Hematopoietic multipotent progenitor cell (in vitro differentiated cells): ENCODE measurements at regions not wholly inside any gene's neighbourhood (a gene's known extent, or its start where the extent isn't known, plus 50 kb on each side); places are given as distances from the start of the nearest gene placed in this dataset.
A peak's percentile ranks its signal among the peaks of the same experiment; 100 is the strongest.

Source experiments
- DNase-seq, 3 donors: peaks; one replicate each; pipeline ENCODE4 v3.0.0-alpha.2; 2011 to 2015; ENCODE audit warnings: low read depth in 2 of 3, low spot score in 2 of 3

DNA sequence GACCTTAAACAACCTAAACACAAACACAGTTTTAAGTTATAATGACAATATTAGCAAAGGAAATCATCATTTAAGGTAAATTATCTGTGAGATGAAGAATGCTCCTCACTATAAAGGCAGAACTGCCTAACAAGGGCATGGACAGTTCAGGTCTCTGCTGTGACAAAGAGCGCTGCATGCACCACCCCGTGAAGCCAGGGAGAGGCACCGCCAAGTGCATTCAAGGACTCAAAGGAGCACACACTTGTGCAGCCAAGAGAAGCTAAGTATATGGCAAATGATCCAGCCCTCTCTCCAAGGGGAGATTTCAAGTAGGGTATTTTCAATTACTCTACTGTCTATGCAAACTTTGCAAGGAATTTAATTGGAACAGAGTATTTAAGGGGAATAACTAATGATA, 126.0 kb downstream of the RAP2A start:
- DNase-seq: no peak

DNA sequence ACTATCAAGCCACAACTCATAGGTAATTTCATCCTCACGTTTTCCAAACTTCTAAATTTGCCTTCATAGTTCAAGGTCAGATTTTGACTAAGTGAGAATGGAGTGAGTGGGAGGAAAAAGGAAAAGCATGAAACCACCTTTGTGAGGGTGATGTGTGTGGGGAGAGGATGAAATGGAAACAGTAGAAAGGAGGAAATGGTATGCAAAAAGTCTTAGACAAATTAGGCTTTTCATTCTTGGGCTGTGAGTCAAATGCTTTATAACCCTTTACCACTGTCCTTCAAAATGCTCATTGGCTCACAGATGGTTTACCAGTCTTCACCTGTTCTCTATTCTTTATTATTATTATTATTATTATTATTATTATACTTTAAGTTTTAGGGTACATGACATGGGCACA, 127.2 kb downstream of the RAP2A start:
- no peak for DNase-seq

DNA sequence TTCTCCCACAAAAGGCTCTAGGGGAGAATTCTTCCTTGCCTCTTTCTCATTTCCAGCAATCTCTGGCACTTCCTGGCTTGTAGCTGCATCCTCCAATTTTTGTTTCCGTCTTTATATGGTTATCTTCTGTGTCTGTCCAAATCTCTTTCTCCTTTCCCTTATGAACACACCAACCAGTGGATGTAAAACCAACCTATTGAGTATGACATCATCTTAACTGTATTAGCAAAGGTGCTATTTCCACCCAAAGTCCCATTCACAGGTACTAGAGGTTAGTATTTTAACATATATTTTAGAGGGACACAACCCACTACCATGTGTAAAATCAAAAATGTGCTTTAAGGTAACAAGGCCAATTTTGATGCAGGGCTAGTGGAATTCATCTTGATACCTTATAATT, 129.0 kb downstream of the RAP2A start:
- DNase-seq: no peak

DNA sequence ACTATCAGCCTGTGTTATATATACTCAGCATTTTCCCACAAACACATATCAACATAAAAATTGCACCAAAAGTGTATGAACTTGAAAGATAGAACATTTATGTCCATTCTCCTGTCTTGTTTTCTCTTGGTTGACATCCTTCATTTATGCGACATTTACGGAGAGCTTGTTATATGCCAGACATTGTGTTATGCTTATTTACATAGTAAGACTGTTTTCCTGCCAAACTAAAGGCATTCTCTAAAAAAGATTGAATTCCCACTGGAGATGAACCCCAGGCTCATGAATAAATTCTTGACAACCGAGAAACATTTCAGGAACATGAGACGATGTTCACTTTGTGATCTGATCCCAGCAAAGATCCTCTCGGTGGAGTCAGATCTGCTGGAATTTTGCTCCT, 131.0 kb downstream of the RAP2A start:
- no peak for DNase-seq

DNA sequence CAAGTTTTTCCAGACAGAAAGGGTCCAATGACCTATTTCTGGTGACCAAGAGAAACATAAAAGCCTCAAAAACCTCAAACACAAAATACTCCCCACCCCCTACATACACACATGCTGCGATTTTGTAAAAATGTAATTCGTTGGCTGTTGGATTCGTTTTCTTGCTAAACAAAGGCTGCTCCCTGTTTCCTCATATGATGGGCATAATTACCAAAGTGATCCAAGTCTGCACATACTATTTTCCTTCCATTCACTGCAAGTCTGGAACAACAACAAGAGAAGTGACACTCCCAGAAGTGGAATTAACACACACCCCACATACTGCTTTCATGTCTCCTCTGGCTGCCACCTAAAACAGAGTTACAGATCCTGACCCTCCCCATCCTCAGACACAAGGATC, 131.9 kb downstream of the RAP2A start:
- no peak for DNase-seq

DNA sequence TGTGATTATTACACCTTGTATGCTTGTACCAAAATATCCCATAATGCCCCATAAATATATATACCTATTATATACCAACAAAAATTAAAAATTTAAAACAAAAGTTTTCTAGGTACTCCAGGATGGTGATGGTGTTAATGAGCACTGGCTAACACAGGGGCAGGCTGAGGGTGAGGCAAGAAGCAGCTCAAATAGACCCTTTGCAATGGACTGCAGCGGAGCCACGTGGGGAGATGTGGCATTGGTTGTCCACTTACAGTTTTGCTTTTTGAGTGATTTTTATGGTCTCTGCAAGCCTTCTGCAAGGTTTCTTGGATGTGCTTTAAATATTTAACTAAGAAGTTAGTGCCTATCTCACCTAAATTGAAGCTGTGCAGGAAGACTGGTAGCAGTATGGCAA, 132.9 kb downstream of the RAP2A start:
- DNase-seq: no peak

DNA sequence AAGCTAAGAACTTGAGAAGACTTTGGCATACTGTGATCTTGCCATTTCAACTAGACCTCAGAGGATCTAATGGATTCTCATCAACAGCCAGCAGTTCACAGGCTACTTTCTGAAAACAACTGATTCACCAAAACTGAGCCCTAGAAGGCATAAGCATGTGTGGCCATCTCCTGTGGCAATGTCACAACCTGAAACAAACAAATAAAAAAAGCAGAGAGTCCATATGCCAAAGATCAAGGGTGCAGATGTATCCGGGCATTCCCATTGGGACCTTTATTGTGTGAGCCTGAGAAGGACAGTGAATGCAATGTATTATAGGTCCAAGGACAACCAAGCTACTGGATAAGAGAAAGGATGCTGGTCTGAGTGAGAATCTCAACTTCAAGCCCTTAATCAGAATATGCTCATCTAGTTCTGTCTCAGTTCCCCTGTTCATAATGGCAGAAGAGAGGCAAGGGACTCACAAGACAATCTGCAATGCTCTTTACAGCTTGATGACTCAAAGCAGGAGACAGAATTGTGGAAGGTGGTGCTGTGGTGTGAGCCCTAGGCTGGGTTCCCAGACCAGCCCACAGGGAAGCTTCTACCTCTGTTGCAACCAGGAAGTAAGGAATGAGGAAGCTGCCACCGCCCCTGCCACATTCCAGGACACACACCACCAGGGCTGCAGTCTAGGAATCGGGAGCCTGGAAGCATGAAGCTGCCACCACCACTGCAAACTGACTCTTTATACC, 133.7 kb downstream of the RAP2A start:
- no peak for DNase-seq

DNA sequence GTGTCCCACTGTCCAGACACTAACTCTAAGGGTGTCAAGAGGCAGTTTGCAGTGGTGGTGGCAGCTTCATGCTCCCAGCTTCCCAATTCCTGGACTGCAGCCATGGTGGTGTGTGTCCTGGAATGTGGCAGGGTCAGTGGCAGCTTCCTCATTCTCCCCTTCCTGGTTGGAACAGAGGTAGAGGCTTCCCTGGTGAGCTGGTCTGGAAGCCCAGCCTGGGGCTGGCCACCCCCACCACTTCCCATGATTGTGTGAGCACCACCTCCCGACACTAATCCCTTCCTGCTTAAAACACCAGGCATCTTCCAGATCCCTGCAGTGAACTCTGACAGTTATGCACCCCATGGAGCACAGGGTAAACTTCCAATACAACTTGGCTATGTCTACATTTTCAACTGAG, 134.9 kb downstream of the RAP2A start:
- DNase-seq: no peak

DNA sequence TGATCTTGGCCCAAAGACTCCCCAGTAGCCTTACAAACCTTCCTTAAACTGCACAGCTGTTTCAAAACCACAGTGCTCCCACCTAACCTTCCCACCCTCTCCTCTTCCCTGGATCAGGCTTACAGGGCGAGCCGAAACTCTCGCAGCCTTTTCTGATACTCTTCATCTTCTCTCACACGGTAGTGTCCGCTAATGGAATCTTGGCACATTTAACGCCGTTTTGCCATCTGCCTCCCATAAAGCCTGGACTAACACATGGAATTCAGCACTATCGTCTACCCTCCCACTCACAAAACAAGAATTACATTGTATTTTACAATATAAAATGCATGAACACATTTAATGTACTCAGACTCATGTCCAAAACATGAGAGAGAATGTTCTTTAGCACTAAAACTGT, 135.9 kb downstream of the RAP2A start:
- no peak for DNase-seq

DNA sequence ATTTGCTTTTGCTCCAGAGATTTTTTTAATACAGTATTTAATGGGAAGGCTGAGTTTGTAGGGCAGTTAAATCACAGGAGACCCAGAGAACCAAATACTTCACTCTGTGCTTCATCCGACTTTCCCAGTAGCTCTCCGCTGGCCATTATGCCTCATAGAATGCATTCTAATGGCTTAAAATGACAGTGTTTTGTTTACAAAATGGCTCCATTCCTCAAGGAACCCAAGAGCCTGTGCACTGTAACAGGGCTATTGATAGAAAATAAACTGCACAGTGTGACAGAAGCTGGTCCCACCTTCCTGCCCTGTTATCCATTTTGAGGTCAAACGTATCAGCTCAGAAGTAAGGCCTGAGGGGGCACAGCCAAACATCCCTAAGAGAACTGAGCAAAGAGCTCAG, 136.5 kb downstream of the RAP2A start:
- DNase-seq: no peak

DNA sequence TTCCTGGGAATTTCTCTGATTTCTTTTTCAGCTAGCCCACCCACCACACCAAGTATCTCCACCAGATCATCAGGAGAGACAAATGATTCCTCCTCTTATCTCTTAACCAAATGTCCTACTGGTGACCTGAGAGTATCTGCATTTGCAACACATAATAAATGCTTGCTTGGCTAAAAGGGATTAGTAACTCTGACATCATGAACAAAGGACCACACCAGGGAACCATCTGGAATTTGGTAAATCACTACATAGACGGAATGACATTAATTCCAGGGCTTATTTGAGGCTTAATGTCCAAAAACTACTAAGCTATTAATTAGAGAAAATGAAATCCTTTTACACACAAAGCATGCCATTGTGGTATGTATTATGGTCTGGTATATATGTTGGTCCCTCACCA, 139.0 kb downstream of the RAP2A start:
- DNase-seq: no peak

DNA sequence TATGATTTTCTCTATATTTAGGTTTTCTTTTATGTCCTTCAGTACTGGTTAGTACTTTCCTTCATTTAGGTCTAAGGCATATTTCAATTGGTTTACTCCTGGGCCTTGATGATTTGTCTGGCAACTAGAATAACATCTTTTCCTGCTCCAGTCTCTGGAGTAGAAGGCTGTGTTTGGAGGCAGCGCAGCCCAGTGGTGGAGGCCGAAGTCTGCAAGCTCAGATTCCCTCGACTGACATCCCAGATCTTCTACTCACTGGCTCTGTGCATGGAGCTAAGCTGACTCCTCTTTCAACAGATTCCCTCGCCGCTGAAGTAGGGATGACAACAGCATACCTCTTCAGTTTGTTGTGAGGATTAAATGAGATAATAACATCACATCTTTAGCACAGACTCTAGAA, 141.0 kb downstream of the RAP2A start:
- DNase-seq: peak in 1 of 3 donors; percentile 3

DNA sequence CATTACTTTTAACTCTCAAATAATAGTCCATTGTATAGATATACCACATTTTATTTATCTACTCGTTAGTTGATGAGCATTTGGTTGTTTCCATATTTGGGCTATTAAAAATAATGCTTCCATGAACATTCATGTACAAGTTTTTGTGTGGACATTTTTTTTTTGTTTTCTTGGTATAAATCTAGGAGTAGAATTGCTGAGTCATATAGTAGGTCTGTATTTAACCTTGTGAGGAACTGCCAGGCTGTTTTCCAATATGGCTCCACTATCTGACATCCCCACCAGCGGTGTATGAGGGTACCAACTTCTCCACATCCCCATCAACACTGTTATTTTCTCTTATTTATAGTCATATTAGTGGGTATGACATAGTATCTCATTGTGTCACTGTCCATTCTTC, 143.1 kb downstream of the RAP2A start:
- no peak for DNase-seq

DNA sequence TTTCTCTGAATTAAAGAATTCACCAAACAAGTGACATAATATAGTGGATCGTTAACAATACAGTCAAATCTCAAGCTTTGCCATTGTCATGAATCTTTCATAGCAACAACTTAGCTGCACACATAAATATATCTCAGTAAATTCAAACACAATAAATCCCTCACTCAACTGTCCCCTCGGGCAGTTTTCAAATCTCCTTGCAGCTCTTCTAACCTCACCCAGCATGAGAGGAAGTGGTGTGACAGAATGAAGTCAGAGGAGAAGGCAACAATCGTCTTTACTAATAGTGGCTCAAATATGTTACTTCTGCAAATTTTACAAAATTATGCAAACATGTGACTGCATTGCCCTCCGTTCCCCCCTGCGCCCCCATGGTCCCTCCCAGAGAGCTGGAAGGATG, 148.2 kb downstream of the RAP2A start:
- DNase-seq: no peak

DNA sequence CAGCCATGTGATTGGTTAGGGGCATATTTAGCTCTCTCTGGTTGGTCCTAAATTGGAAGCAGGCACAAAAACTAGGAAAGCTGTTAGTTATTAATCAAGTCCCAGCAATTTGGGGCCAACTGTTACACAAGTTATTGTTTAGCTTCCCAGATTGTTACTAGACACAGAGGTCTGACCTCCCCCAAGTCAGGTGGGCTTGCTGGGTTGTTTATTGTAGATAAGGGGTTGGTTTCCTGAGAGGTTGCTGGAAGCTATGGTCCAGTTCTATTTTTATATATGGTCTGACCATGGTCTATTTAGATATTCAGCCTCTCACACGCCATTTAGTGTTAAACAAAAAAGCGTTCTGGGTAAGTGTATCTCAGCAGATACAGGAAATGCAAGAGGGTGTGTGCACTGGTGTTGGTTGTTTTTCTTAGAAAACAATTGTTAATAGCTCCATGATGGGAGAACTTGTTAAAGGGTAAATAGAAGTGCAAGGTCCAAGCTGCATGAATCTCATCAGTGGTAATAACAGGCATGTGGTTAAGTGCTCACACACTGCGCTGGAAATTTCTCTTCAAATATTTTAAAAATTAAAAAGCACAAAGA, 150.0 kb downstream of the RAP2A start:
- no peak for DNase-seq

DNA sequence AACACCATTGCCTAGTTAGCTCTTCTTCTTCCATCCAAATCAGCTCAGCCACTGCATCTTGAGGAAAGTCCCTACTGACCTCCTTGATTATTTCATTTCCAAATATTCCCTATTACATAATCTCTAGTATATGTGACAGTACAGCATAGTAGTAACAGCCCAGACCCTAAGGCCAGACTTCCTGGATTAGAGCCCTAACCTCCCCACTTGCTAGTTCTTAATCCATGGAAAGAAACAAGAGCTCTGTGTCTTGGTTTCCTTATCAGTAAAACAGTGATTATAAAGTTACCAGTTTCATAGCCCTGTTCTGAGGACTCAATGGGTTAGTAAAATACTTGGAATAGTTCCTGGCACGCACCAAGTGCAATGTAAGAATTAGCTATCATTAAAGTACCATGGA, 153.0 kb downstream of the RAP2A start:
- DNase-seq: no peak

DNA sequence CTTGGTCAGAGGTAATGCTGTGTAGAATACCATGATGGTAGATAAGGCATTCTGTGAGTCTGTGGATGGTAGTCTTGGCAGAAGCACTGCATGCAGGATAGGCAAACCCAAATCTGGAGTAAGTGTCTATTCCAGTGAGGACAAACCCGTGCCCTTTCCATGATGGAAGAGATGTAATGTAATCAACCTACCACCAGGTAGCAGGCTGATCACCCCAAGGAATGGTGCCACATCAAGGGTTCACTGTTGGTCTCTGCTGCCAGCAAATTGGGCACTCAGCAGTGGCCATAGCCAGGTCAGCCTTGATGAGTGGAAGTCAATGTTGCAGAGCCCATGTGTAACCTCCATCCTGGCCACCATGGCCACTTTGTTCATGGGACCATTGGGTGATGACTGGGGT, 155.0 kb downstream of the RAP2A start:
- no peak for DNase-seq

DNA sequence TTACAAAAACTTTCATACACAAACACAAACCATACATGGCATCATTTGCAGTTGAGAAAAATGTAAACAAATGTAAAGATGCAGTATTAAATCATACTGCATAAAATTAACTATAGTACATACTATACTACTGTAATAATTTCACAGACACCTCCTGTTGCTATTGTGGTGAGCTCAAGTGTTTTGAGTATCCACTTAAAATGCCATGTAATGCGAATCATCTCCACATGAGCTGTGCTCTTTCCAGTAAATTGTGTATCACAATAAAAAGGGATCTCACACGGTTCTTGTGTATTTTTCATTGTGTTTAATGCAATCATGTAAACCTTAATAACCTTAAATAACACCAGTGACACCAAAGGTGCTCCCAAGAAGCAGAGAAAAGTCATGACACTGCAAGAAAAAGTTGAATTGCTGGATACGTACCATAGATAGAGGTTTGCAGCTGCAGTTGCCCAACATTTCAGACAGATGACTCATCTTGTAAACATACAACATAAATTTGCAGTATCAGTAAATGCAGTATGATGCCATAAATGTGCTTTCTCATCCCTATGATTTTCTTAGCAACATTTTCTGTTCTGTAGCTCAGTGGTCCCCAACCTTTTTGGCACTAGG, 166.6 kb downstream of the RAP2A start:
- DNase-seq: no peak

DNA sequence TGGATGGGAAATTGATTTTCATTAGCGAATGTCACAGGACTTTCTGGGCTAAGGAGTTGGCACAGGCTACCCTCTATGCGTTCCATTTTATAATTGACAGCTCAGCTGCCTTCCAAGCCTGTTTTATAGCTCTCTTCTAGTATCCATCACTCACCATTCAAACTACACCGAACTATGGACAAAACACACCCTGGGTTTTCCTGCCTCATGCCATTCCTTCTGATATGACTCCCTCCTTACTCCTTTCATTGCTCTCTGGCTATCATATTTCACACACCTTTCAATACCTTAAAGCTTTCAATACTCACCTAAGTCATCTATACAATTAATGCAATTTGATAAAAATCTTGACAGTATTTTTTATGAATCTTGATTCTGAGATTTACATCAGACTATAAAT, 181.3 kb downstream of the RAP2A start:
- DNase-seq: no peak

DNA sequence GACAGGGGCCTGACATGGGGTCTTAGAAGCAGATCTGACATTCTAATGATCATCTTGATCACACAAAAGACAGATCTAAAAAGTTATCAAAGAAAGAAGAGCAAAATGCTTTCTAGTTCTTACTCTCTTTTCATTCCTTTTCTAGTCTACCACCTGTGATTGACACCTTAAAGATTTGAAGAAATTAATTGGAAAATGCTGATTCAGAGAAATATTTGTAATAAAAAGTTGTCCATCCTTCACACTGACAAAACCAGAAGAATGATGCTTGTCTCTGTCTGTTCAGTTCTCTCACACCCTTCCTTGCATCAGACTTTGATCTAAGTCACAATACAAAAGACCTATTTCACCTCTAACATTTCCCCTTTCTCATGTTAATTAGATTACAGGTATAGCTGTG, 182.4 kb downstream of the RAP2A start:
- DNase-seq: no peak

DNA sequence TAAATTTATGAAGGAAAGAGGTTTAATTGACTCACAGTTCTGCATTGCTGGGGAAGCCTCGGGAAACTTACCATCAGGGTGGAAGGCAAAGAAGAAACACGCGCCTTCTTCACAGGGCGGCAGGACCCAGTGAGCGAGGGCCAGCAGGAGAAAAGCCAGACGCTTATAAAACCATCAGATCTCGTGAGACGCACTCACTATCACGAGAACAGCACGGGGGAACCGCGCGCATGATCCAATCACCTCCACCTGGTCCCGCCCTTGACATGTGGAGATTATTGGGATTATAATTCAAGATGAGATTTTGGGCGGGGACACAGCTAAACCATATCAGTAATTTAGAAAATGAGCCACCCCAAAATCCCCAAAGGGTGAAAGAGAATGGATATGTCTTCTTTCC, 187.1 kb downstream of the RAP2A start:
- DNase-seq: no peak

DNA sequence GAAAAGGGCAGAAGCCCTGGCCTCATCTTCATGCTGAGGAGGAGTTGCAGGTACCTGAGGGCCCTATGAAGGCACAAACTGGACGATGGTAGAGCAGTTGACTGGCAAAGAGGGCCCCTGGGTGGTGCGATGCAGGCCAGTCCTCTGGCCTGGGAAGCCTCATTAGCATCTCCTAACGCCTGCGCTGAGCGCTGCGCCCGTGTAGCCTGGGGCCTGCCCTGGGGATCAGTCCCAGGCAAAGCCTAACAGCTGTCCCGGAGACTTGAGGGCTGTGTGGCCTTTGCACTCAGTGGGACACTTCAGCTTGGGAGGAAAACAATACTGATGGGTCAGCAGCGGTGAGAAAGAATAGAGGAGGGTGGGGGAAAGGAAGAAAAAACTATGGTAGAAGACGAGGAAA, 187.7 kb downstream of the RAP2A start:
- DNase-seq: no peak

DNA sequence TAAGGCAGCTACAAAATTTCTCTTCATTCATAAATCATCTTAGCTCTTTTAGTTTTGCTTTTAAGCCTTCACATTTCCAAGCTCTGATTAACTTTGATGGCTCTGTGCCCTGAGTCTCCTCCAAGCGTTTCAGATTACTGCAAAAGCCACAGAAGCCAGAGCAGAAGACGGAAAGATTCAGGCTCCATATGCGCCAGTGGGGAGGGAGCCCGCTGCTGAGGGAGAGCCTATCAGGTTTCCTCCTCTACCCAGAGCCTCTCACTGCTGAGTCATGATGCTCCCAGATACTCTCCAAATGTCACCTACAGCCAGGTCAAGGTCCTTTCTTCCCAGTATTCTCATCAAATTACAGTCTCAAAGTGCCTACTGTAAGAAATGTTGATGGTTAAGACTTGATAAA, 193.6 kb downstream of the RAP2A start:
- no peak for DNase-seq
